ENCODE measurements at regions not wholly inside any gene's neighbourhood (a gene's known extent, or its start where the extent isn't known, plus 50 kb on each side); places are given as distances from the start of the nearest gene placed in this dataset.

DNA sequence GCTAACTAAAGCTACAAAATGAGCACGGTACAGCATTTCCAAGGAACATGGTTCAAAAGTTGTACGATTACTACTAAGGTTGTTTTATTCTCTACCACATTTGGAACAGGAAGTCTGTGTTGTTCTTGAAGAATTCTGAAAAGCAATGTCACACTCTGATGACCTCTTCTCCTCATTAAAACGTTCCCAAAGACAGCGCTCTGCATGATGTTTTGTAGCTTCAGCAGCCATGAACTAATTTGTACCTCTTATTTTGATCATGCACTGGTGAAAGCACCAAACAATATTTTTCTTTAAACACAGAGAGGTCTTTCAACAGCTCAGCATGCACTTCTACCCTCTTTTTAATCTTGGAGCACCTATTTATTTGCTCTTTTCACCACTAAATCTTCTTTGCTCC, 75.0 kb upstream of the TES start:
- Histone ChIP-seq H3K4me3 (ENCODE audit: low read depth in 1 of 3, low read length in 3 of 3) (no peak overlapping the region), H3K9ac (ENCODE audit: low read depth in 1 of 2, low read length in 2 of 2) (no peak overlapping the region), H3K27me3 (ENCODE audit: control insufficient read depth in 4 of 4, insufficient read depth in 4 of 4, low read length in 3 of 4) (no peaks in the 10 kb centered on the region), H3K27ac (ENCODE audit: low read depth in 1 of 2, low read length in 2 of 2) (no peak overlapping the region), H3K36me3 (ENCODE audit: control insufficient read depth in 4 of 4, insufficient read depth in 3 of 4, low read depth in 1 of 4, low read length in 3 of 4) (no peaks in the 10 kb centered on the region), H3K9me3 (ENCODE audit: control insufficient read depth in 4 of 4, low read length in 3 of 4) (no peaks in the 10 kb centered on the region), H3K4me1 (ENCODE audit: control insufficient read depth in 4 of 4, insufficient read depth in 4 of 4, low read length in 3 of 4) (no peaks in the 10 kb centered on the region)
- WGBS = 59% methylated on average over 4 of the region's 4 CpGs
- TF ChIP-seq, protein P1, sequence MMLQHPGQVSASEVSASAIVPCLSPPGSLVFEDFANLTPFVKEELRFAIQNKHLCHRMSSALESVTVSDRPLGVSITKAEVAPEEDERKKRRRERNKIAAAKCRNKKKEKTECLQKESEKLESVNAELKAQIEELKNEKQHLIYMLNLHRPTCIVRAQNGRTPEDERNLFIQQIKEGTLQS (IDR thresholded peaks at IDR 0.05) = no peak
- no peak for TF ChIP-seq YY1 (IDR thresholded peaks at IDR 0.05)
- no peak for TF ChIP-seq RAD21 (IDR thresholded peaks at IDR 0.05)
- TF ChIP-seq SP1 (IDR thresholded peaks at IDR 0.05) = no peak
- no peak for TF ChIP-seq RXRA (IDR thresholded peaks at IDR 0.05)
- no peak for TF ChIP-seq HNF4A (conservative IDR thresholded peaks at IDR 0.05)
- TF ChIP-seq JUND (IDR thresholded peaks at IDR 0.05) = no peak
- TF ChIP-seq GABPA (IDR thresholded peaks at IDR 0.05 in 1 of 2, conservative IDR thresholded peaks at IDR 0.05 in 1 of 2) = no peak
- TF ChIP-seq, protein P2, sequence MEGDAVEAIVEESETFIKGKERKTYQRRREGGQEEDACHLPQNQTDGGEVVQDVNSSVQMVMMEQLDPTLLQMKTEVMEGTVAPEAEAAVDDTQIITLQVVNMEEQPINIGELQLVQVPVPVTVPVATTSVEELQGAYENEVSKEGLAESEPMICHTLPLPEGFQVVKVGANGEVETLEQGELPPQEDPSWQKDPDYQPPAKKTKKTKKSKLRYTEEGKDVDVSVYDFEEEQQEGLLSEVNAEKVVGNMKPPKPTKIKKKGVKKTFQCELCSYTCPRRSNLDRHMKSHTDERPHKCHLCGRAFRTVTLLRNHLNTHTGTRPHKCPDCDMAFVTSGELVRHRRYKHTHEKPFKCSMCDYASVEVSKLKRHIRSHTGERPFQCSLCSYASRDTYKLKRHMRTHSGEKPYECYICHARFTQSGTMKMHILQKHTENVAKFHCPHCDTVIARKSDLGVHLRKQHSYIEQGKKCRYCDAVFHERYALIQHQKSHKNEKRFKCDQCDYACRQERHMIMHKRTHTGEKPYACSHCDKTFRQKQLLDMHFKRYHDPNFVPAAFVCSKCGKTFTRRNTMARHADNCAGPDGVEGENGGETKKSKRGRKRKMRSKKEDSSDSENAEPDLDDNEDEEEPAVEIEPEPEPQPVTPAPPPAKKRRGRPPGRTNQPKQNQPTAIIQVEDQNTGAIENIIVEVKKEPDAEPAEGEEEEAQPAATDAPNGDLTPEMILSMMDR (IDR thresholded peaks at IDR 0.05; ENCODE audit: low read depth, low read length, missing input control) = no peak
- TF ChIP-seq, protein P3, sequence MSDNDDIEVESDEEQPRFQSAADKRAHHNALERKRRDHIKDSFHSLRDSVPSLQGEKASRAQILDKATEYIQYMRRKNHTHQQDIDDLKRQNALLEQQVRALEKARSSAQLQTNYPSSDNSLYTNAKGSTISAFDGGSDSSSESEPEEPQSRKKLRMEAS (IDR thresholded peaks at IDR 0.05) = no peak
- no peak for TF ChIP-seq NR2F2 (IDR thresholded peaks at IDR 0.05)
- no peak for TF ChIP-seq FOXA2 (IDR thresholded peaks at IDR 0.05)
- DNase-seq (ENCODE audit: low spot score) = no peak

DNA sequence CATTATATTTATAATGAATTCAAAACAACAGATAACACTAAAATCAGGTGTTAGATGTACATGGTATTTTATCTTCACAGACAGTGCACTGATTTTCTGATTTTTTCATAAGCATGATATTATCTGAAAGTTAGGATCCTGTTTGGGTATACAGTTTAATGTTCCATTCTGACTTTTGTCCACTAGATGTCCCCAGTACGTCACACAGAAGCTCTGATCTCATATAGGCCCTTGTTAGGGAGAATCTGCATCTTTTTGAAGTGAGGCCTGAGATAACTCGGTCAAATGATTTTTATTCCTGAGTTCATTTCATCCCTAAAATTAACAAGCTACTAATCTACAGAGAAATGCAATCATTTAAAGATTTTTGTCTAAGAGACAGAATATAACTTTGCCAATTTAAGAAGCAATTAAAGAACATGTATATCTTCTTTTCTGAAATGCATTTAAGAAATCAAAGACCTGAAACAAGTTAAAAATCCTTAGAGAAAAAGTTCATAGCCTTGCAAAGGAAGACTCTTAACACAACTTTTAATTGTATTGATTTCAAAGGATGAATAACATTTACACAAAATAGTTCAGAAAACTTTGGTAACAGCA, 72.0 kb upstream of the TES start:
- Histone ChIP-seq H3K27me3 (ENCODE audit: control insufficient read depth in 4 of 4, insufficient read depth in 4 of 4, low read length in 3 of 4) (no peaks in the 10 kb centered on the region), H3K4me3 (ENCODE audit: low read depth in 1 of 3, low read length in 3 of 3) (no peak overlapping the region), H3K27ac (ENCODE audit: low read depth in 1 of 2, low read length in 2 of 2) (no peak overlapping the region), H3K4me1 (ENCODE audit: control insufficient read depth in 4 of 4, insufficient read depth in 4 of 4, low read length in 3 of 4) (no peaks in the 10 kb centered on the region), H3K9me3 (ENCODE audit: control insufficient read depth in 4 of 4, low read length in 3 of 4) (no peaks in the 10 kb centered on the region), H3K9ac (ENCODE audit: low read depth in 1 of 2, low read length in 2 of 2) (no peak overlapping the region), H3K36me3 (ENCODE audit: control insufficient read depth in 4 of 4, insufficient read depth in 3 of 4, low read depth in 1 of 4, low read length in 3 of 4) (no peaks in the 10 kb centered on the region)
- WGBS = 14% methylated on average over 2 of the region's 2 CpGs
- TF ChIP-seq TAF1 (conservative IDR thresholded peaks at IDR 0.05) (no peak), RAD21 (IDR thresholded peaks at IDR 0.05) (peak; percentile 85 to 90), NR2F2 (IDR thresholded peaks at IDR 0.05) (no peak), RXRA (IDR thresholded peaks at IDR 0.05) (no peak), YY1 (IDR thresholded peaks at IDR 0.05) (no peak), HNF4G (IDR thresholded peaks at IDR 0.05) (no peak)
- TF ChIP-seq, protein P4, sequence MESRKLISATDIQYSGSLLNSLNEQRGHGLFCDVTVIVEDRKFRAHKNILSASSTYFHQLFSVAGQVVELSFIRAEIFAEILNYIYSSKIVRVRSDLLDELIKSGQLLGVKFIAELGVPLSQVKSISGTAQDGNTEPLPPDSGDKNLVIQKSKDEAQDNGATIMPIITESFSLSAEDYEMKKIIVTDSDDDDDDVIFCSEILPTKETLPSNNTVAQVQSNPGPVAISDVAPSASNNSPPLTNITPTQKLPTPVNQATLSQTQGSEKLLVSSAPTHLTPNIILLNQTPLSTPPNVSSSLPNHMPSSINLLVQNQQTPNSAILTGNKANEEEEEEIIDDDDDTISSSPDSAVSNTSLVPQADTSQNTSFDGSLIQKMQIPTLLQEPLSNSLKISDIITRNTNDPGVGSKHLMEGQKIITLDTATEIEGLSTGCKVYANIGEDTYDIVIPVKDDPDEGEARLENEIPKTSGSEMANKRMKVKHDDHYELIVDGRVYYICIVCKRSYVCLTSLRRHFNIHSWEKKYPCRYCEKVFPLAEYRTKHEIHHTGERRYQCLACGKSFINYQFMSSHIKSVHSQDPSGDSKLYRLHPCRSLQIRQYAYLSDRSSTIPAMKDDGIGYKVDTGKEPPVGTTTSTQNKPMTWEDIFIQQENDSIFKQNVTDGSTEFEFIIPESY (IDR thresholded peaks at IDR 0.05) = no peak
- TF ChIP-seq, protein P2 (IDR thresholded peaks at IDR 0.05; ENCODE audit: low read depth, low read length, missing input control) = peak; percentile 75
- no peak for DNase-seq (ENCODE audit: low spot score)

All from liver (tissue), 8 donors.